ENCODE measurements at regions not wholly inside any gene's neighbourhood (a gene's known extent, or its start where the extent isn't known, plus 50 kb on each side); places are given as distances from the start of the nearest gene placed in this dataset.

GRCh38 chr6:139423971-139424667 is 49.7 kb upstream of the CITED2 start:
- no peak for TF ChIP-seq POLR2A (IDR thresholded peaks at IDR 0.05)
- no peak for TF ChIP-seq CTCF (IDR thresholded peaks at IDR 0.05)
- no peak for TF ChIP-seq POLR2AphosphoS5 (IDR thresholded peaks at IDR 0.05)
